ENCODE measurements at regions not wholly inside any gene's neighbourhood (a gene's known extent, or its start where the extent isn't known, plus 50 kb on each side); places are given as distances from the start of the nearest gene placed in this dataset.

DNA sequence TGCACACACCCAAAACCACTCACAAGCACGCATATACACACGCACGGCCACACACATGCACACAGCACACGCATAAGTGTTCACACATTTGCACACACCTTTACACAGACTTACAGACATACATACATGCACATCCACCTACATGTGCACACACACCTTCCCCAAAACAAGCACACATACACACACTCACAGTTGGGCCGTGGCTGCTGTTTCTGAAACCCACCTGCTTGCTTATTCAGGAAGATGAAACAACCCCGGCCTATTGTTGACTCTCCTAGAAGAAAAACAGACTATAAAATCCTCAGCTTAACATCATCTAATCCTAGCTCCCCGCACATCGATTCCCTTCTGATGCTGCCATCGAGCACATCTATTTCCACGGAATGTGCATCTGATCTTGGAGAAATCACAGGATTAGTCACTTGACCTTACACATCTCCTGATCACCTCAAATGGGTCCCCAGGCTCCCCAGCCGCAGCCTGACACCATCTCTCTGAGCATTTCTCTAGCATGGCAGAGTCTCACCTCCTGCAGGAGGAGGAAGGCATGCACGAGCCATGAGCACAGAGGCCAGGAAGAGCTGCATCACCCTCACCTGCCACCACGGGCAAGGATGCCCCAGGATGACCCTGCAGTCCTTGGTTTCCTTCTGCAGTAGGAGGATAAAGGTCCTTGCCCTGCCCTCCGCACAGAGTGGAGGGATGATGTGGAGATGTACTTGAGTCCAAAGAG, 105.8 kb upstream of the CDH5 start:
- Histone ChIP-seq H2AK9ac (replicated peaks; ENCODE audit: low read depth, low read length, poor library complexity) (no peak overlapping the region), H3K4ac (ENCODE audit: low read depth, low read length) (no peak overlapping the region), H3K27me3 (ENCODE audit: control insufficient read depth, insufficient read depth, low read length) (no peaks in the 10 kb centered on the region), H3K9ac (ENCODE audit: low read depth, low read length) (no peak overlapping the region), H3K27ac (ENCODE audit: insufficient read depth, low read length) (no peak overlapping the region), H2AK5ac (ENCODE audit: low read depth, low read length) (no peak overlapping the region; the same call in 1 of the 2 replicates), H2BK5ac (ENCODE audit: low read depth, low read length, poor library complexity, severe bottlenecking) (no peak overlapping the region), H3K9me3 (ENCODE audit: control insufficient read depth, insufficient read depth, low read length) (no peaks in the 10 kb centered on the region), H3K4me1 (ENCODE audit: control insufficient read depth, insufficient read depth, low read length) (peaks cover 9% of the 10 kb centered on the region; the same call in 1 of the 2 replicates), H3K9me1 (ENCODE audit: insufficient read depth, low read length) (peaks cover 8% of the 10 kb centered on the region; the same call in 1 of the 2 replicates), H4K8ac (ENCODE audit: low read depth in 2 of 2, low read length in 2 of 2) (no peak overlapping the region), H3K18ac (ENCODE audit: low read depth, low read length) (no peak overlapping the region), H2BK20ac (ENCODE audit: low read depth, low read length) (no peak overlapping the region), H4K91ac (ENCODE audit: insufficient read depth, low read depth, low read length) (peak overlapping the region; percentile 28; the same call in 1 of the 2 replicates), H4K5ac (ENCODE audit: low read depth, low read length) (no peak overlapping the region), H3K79me1 (ENCODE audit: low read depth in 1 of 2, low read length in 2 of 2) (no peaks in the 10 kb centered on the region), H3K4me2 (ENCODE audit: low read depth, low read length) (no peak overlapping the region), H2BK15ac (ENCODE audit: low read depth, low read length) (no peak overlapping the region), H3K23ac (ENCODE audit: low read depth, low read length) (no peak overlapping the region), H3K4me3 (ENCODE audit: insufficient read depth, low read depth, low read length) (no peak overlapping the region), H3K14ac (replicated peaks; ENCODE audit: low read depth, low read length) (no peak overlapping the region), H3K56ac (ENCODE audit: extremely low read depth, insufficient read depth, low read length) (no peak overlapping the region), H3K36me3 (ENCODE audit: control insufficient read depth, insufficient read depth, low read length) (no peaks in the 10 kb centered on the region), H2AFZ (replicated peaks; ENCODE audit: low read length, poor library complexity) (no peak overlapping the region), H2BK120ac (ENCODE audit: low read depth, low read length) (no peak overlapping the region), H4K20me1 (ENCODE audit: insufficient read depth, low read length) (no peaks in the 10 kb centered on the region)
- intact Hi-C loops (cut with micrococcal nuclease): no loop called here
- no TSS peak for BruUV-seq (replicated peaks)
- in situ Hi-C loops (cut with MboI; ENCODE audit: low sequenced_read_pairs): no loop called here
- no peak for DNase-seq
- ChIA-PET CTCF (no interaction called here), POLR2A (ENCODE audit: unreplicated experiment) (no interaction called here)
- no peak for ATAC-seq (ENCODE audit: low read depth)
- 84% methylated on average over 9 of the region's 14 CpGs; no CpG with 5 or more reads in 1 of the 2 experiments for WGBS, 2 experiments (ENCODE audit: extremely low coverage in 2 of 2, insufficient read length in 1 of 2)
- dilution Hi-C loops (cut with HindIII; ENCODE audit: low sequenced_read_pairs, unreplicated experiment): no loop called here
- TF ChIP-seq POLR2A (IDR thresholded peaks at IDR 0.05; ENCODE audit: low read depth, low read length): no peak
- TF ChIP-seq, protein P1, sequence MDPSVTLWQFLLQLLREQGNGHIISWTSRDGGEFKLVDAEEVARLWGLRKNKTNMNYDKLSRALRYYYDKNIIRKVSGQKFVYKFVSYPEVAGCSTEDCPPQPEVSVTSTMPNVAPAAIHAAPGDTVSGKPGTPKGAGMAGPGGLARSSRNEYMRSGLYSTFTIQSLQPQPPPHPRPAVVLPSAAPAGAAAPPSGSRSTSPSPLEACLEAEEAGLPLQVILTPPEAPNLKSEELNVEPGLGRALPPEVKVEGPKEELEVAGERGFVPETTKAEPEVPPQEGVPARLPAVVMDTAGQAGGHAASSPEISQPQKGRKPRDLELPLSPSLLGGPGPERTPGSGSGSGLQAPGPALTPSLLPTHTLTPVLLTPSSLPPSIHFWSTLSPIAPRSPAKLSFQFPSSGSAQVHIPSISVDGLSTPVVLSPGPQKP (IDR thresholded peaks at IDR 0.05; ENCODE audit: borderline replicate concordance, low read depth, low read length): no peak
- TF ChIP-seq, protein P2, sequence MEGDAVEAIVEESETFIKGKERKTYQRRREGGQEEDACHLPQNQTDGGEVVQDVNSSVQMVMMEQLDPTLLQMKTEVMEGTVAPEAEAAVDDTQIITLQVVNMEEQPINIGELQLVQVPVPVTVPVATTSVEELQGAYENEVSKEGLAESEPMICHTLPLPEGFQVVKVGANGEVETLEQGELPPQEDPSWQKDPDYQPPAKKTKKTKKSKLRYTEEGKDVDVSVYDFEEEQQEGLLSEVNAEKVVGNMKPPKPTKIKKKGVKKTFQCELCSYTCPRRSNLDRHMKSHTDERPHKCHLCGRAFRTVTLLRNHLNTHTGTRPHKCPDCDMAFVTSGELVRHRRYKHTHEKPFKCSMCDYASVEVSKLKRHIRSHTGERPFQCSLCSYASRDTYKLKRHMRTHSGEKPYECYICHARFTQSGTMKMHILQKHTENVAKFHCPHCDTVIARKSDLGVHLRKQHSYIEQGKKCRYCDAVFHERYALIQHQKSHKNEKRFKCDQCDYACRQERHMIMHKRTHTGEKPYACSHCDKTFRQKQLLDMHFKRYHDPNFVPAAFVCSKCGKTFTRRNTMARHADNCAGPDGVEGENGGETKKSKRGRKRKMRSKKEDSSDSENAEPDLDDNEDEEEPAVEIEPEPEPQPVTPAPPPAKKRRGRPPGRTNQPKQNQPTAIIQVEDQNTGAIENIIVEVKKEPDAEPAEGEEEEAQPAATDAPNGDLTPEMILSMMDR (conservative IDR thresholded peaks at IDR 0.05; ENCODE audit: low read depth, low read length): no peak
- no peak for TF ChIP-seq MAFK (IDR thresholded peaks at IDR 0.05; ENCODE audit: low read depth, low read length)
- TF ChIP-seq MAZ (IDR thresholded peaks at IDR 0.05; ENCODE audit: borderline replicate concordance, low read depth, low read length): no peak
- no peak for TF ChIP-seq NFE2L2 (IDR thresholded peaks at IDR 0.05; ENCODE audit: low read depth, low read length)
- TF ChIP-seq, protein P3, sequence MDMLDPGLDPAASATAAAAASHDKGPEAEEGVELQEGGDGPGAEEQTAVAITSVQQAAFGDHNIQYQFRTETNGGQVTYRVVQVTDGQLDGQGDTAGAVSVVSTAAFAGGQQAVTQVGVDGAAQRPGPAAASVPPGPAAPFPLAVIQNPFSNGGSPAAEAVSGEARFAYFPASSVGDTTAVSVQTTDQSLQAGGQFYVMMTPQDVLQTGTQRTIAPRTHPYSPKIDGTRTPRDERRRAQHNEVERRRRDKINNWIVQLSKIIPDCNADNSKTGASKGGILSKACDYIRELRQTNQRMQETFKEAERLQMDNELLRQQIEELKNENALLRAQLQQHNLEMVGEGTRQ (IDR thresholded peaks at IDR 0.05; ENCODE audit: low read depth, low read length): no peak
- TF ChIP-seq CHD1 (IDR thresholded peaks at IDR 0.05; ENCODE audit: low read depth, low read length): no peak
- TF ChIP-seq BHLHE40 (IDR thresholded peaks at IDR 0.05; ENCODE audit: low read depth, low read length): no peak
- no peak for TF ChIP-seq RAD21 (IDR thresholded peaks at IDR 0.05; ENCODE audit: low read length)
- no peak for TF ChIP-seq CEBPB (IDR thresholded peaks at IDR 0.05; ENCODE audit: low read depth, low read length)
- TF ChIP-seq RFX5 (IDR thresholded peaks at IDR 0.05; ENCODE audit: low read depth, low read length): no peak
- no peak for TF ChIP-seq RCOR1 (IDR thresholded peaks at IDR 0.05; ENCODE audit: insufficient replicate concordance, low read length)
- no peak for TF ChIP-seq FOS (IDR thresholded peaks at IDR 0.05; ENCODE audit: low read depth, low read length)
- no peak for TF ChIP-seq MXI1 (IDR thresholded peaks at IDR 0.05; ENCODE audit: borderline replicate concordance, low read depth, low read length)
- no peak for TF ChIP-seq SMC3 (IDR thresholded peaks at IDR 0.05; ENCODE audit: low read depth, low read length)
